GM21526 (cell line): ENCODE measurements at regions not wholly inside any gene's neighbourhood (a gene's known extent, or its start where the extent isn't known, plus 50 kb on each side); places are given as distances from the start of the nearest gene placed in this dataset.
"Not testable (repeated sequence)": the region's sequence is repeated elsewhere in the genome, so short reads cannot be mapped to it uniquely, and the experiment has no call there.

Source experiments
- ATAC-seq: cut with Tn5 transposase; IDR thresholded peaks from one replicate; pipeline ENCODE4 v1.9.1; 2021; ENCODE audit warnings: moderate library complexity; ENCODE audit not compliant: unreplicated experiment, low FRiP score

GRCh38 chr1:60952612-60953111 lies 129.7 kb upstream of the NFIA start:
- no peak for ATAC-seq

GRCh38 chr1:60950224-60951063 lies 131.9 kb upstream of the NFIA start:
- ATAC-seq: no peak

GRCh38 chr1:60949826-60950197 lies 132.5 kb upstream of the NFIA start:
- ATAC-seq: no peak

- ATAC-seq: no peak
Measured at GRCh38 chr1:60949154-60949825, 133.1 kb upstream of the NFIA start.

GRCh38 chr1:60948486-60948885 lies 133.9 kb upstream of the NFIA start:
- ATAC-seq: no peak

- no peak for ATAC-seq
Measured at GRCh38 chr1:60947367-60947766, 135.0 kb upstream of the NFIA start.

- ATAC-seq: peak; percentile 98
Measured at GRCh38 chr1:60942896-60943638, 139.3 kb upstream of the NFIA start.

GRCh38 chr1:60942291-60942690 lies 140.1 kb upstream of the NFIA start:
- no peak for ATAC-seq

GRCh38 chr1:60940685-60941084 lies 141.7 kb upstream of the NFIA start:
- ATAC-seq: not testable (repeated sequence)

- no peak for ATAC-seq
Measured at GRCh38 chr1:60937720-60938119, 144.6 kb upstream of the NFIA start.

- ATAC-seq: no peak
Measured at GRCh38 chr1:60936591-60937342, 145.6 kb upstream of the NFIA start.

GRCh38 chr1:60936163-60936562 lies 146.2 kb upstream of the NFIA start:
- ATAC-seq: no peak

- no peak for ATAC-seq
Measured at GRCh38 chr1:60935599-60936110, 146.7 kb upstream of the NFIA start.

- no peak for ATAC-seq
Measured at GRCh38 chr1:60930130-60930529, 152.2 kb upstream of the NFIA start.

GRCh38 chr1:60924964-60925798 lies 157.2 kb upstream of the NFIA start:
- ATAC-seq: no peak

- no peak for ATAC-seq
Measured at GRCh38 chr1:60924165-60924564, 158.2 kb upstream of the NFIA start.

- ATAC-seq: no peak
Measured at GRCh38 chr1:60923389-60924087, 158.8 kb upstream of the NFIA start.

GRCh38 chr1:60922304-60922703 lies 160.1 kb upstream of the NFIA start:
- no peak for ATAC-seq

GRCh38 chr1:60921175-60921574 lies 161.2 kb upstream of the NFIA start:
- no peak for ATAC-seq
